ENCODE measurements at regions not wholly inside any gene's neighbourhood (a gene's known extent, or its start where the extent isn't known, plus 50 kb on each side); places are given as distances from the start of the nearest gene placed in this dataset.

DNA sequence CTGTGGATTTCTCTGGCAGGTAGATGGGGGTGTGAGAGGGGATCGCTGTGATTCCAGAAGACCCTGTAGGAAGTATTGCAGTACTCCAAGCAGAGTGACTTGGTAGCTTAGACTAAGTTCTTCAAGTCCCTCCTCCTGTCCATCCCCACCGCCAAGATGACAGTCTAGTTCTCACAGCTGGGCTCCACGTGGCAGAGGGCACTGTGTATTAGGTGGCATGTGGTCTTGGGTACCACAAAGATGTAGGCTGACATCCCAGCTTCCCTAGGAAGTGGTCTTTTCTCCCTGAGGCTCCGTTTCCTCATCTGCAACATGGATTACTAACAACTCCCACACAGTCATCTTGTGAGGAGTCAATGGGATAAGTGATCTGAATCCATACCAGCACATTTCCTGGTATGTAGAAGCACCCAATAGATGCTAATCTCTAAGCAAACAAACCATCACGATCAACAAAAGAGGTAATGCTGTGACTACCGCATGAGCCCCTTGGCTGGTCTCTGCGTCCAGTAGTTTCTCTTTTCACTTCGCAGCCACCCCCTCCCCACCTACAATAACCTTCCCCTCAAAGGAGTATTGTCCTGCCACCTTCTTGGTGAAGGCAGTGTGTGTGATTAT lies 349.1 kb upstream of the EEF2KMT start:
- no peak for DNase-seq

DNA sequence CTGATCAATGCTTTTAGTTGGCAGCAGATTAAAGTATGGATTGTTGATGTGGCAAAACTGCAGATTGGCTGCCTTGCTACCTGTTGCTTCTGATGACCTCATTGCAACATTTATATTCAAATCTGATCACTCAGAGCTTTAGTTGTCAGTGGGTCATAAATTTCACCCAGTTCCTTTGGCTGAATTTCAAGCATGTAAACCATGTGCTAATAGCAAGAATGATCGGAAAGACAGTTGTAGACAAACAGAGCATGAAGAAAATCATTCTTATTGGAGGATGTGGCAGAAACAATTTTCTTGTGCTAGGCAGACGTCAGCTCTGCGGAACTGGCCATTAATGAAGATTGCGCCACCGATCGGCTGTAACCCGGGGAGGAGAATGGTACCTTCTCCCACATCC lies 346.6 kb upstream of the EEF2KMT start:
- no peak for DNase-seq

DNA sequence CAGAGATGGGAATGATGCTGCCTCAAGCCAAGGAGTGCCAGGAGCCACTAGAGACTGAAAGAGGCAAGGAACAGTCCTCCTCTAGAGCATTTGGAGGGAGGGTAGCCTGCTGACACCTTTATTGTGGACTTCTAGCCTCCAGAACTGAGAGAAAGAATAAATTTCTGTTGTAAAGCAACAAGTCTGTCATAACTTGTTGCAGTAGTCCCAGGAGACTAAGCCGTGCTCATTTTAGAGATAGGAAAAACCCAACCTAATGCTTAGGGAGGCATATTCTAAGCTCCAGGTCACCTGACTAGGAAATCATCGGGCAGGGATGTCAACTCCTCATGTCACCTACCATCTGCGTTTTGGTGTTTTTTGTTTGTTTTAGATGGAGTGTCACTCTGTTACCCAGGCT lies 345.4 kb upstream of the EEF2KMT start:
- DNase-seq: no peak

DNA sequence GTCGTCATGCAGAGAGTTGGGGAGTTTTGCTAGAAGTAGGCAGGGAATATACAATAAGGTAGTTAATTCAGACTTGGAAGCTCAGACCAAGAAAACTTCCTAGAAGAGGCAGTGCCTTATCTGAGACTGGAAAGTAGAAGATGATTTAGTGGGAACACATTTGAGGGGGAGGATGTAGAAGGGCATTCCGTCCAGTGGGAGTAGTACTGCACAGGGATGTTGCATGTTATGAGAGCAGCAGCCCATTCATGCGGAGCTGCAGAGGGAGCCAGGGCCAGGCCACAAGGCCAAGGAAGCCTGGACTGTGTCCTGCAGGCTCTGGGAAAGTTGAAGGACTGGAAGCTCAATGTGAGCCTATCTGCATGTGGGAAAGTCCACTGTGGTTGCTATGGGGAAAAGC lies 344.5 kb upstream of the EEF2KMT start:
- no peak for DNase-seq

DNA sequence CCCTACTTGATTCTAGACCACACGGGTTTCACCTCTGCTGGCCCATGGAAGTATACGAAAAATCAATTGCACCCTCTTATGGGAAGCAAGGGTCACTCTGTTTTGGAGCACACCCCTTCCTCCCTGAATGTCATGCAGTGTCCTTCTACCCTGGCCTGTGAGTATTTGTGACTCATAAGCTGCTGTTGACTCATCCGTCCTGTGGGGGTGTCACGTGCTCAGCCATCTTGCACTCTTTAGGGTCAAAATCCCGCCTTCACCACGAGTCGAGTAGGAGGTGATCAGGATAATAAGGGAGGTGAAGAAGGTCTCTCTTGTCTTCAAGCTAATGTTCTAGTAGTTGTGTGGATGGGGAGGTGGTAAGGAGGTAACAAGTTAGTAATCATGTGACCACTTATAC lies 341.0 kb upstream of the EEF2KMT start:
- no peak for DNase-seq

DNA sequence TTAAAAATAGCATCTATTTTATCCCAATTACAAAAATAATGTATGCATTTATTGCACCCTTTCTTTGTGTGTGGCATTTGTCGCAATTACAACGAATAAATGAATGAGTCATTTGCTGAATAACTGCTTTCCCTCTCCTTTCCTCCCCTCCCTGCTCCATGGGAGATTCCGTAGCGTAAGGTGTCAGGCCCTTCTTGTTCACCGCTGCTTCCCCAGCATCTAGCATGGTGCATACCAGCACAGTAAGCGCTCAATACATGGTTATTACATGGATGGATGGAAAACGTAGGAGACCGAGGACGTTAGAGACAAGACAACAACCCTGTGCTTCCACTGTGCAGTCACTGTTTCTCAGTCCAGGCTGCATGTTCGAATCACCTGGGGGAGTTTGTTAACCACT lies 336.0 kb upstream of the EEF2KMT start:
- no peak for DNase-seq

DNA sequence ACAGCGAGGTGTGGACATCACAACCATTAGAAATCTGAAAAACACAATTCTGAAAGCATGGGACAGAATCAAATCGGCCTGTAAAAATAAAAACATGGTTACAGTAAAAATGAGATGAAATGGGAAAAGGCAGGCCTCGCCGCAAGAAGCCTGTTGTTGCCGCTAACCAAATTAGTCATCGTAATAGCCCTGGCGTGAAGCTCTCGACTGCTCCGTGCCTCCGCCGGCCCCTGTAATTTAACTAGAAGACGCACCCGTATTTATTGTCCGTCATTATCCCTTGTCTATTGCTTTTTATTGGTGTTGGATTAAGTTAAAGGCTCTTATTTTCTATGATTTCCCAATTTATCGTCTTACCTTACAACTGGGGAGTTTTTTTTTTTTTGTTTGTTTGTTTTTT lies 334.6 kb upstream of the EEF2KMT start:
- DNase-seq: no peak

DNA sequence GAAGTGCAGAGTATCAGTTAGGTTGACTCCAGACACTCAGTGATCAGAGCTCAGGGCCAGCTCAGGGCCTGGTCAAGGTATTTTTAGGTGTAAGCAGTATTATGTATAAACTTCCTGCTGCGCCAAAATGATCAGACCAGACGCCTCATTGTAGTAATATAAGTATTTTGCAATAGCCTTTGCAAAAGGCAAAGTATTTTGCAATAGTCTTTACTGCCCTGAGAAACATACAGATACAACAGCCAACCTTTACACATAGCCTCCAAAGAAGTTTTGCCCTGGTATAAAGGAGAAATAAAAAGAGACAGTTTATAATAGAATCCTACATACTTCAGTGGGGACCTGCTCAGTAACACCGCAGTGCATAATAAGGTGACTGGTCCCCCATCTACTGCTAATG lies 333.0 kb upstream of the EEF2KMT start:
- no peak for DNase-seq

DNA sequence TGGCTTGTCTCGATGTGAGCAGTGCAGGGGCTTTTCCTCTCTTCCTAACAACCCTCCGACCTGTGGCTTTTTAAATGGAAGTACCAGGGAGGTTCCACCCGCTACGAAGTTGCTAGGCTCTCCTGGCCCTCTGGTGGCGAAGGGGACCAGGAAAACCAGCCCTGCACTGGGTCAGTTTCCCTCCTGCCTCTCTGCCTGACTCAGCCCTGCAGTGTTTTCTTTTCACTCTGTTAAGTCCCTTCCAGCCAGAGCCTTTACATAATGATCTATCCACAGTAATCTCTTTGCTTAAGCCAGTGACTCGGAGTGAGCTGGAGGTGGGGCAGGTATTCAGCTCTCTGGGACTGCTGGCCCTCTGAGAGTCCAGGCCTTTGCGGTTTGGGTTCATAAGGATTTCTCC lies 331.3 kb upstream of the EEF2KMT start:
- no peak for DNase-seq

DNA sequence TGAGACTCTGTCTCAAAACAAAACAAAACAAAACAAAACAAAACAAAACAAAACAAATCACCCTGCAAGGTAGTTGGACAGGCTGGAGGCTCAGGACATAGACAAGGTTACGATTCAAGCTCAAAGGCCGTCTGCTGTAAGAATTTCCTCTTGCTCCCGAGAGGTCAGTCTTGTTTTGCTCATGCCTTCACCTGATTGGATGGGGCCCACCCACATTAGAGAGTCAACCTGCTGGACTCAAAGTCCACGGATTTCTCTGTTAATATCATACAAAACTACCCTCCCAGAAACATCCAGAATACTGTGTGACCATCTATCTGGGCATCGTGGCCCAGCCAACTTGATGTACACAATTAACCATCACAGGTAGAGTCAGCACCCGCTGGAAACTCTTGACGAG lies 330.0 kb upstream of the EEF2KMT start:
- DNase-seq: no peak

DNA sequence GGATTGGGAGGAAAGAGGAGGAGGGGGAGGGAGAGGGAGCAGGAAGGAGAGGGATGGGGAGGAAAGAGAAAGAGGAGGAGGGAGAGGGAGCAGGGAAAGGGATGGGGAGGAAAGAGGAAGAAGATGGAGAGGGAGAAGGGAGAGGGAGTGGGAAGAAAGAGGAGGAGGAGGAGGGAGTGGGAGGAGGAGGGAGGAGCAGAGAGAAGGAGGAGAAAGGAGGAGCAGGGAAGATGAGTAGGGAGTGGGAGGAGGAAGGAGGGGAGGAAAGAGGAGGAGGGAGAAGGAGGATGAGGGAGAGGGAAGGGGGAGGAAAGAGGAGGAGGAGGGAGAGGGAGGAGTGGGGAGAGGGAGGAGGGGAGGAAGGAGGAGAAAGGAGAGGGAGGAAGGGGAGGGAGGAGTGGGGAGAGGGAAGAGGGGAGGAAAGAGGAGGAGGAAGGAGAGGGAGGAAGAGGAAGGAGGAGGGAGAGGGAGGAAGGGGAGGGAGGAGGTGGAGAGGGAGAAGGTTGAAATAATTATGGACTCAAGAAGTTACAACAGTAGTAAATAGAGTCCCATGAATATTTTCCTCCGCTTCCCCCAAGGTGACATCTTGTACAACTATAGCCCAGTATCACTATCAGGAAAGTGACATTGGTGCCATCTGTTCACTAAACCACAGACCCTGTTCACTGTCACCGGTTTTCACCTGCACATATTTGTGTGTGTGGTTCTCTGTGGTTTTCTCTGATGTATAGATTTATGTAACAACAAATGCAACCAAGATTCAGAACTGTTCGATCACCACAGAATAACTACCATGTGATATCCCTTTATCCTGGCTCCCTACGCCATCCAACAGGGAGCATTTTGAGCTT lies 325.3 kb upstream of the EEF2KMT start:
- no peak for DNase-seq

DNA sequence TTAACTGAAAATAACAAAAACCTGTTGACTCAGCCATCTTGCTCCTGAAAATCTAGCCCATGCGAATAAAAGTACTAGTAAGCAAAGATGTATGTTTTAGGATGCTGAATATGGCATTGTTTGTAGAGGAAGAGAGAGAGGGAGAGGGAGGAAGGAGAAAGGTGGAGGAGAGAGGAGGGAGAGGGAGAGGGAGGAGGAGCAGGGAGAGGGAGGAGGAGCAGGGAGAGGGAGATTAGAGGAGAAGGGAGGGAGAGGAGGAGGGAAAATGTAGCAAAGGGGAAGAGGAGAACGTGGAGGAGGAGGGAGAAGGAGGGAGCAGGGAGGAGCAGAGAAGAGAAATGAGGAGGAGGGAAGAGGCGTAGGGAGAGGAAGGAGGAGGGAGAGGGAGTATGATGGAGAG lies 324.5 kb upstream of the EEF2KMT start:
- DNase-seq: no peak

DNA sequence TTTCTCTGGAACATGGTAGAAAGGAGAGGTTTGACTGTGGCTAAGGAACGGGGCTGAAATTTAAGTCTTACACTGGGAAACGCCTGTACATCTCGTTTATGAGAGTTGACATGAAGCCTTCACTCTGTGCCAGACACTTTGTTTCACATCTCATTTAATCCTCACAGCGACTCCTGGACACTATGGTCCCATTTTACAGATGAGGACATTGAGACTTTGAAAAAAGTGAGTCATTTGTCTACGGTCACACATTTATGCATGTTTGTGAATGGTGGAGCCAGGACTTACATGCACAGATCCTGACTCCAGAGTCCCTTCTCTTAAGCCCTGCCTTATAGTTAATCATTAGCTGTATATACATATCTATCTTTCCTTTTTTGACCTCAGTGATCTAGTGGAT lies 318.4 kb upstream of the EEF2KMT start:
- no peak for DNase-seq

DNA sequence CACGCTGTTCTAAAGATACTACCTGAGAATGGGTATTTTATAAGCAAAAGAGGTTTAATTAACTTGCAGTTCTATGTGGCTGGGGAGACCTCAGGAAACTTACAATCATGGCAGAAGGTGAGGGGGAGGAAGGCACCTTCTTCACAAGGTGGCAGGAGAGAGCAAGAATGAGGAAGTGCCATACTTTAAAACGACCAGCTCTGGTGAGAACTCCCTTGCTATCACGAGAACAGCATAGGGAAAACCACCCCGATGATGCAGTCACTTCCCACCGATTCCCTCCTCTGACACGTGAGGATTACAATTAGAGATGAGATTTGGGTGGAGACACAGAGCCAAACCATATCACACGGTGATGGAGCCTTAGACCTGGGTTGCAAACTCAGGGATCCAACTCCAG lies 317.5 kb upstream of the EEF2KMT start:
- no peak for DNase-seq

DNA sequence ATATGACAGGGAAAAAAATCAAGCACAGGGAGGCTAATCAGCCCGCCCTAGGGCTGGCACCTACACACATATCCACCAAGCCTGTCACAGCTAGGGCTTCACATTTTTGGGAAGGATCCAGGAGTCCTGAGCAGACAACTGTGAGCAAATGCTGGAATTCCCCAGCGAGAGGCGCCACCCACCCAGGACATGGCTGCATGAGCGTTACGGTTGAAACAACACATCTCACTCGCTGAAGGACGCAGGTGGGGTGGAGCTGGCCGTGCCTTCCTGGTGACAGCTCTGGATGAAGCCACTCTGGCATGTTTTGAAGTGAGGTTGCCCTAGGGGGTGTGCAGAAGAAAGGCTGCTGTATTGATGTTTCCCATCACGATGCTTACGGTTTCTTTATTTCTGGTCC lies 315.1 kb upstream of the EEF2KMT start:
- no peak for DNase-seq

DNA sequence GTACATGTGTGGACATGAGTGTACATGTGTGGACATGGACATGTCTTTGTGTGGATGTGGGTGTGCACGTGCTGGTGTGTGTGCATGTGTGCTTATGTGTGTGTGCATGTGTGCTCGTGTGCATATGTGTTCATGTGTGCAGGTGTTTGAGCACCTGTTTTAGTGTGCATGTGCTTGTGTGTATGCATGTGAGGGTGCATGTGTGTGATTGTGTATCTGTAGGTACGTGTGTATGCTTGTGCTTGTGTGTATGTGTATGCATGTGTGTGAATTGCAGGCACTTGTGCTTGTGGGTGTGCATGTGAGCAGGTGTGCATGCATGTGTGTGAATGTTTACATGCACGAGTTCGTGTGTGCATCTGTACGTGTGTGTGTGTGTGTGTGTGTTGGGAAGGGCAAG lies 300.6 kb upstream of the EEF2KMT start:
- no peak for DNase-seq

DNA sequence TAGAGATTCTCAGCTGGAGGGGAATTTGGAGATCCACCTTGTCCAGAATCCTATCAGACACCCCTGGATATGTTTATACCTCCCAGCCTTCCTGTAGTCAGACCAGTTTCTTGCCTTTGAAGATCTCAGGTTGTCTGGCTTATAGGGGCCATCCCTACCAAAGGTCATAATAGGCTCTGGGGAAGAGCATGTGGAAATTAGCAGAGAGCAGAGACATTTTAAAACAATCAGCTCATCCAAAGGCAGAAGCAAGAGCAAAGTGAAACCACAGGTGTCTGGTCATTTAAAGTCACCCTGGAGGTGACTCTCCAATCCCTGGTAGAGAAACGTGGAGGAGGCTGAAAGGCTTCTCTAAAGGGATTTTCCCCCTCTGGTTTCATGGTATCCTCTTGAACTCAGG lies 299.3 kb upstream of the EEF2KMT start:
- no peak for DNase-seq

DNA sequence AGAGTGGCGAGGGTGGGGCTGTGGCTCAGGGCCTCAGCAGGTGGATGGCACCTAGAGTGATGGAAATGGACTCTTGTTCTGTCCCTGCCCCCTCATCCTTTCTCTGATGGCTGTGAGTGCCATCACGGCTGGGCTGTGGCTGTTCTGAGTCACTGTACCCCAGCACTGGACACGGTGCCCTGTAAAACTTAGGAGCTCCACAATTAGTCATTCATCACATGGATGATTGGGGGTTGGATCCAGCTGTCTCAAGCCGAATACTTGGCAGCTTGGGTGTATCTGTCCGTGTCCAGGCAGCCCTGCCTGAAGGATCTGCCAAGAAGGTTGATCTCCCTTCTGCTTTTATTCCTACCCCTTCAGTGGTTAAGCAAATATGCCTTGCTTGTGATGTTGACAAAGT lies 295.5 kb upstream of the EEF2KMT start:
- no peak for DNase-seq

DNA sequence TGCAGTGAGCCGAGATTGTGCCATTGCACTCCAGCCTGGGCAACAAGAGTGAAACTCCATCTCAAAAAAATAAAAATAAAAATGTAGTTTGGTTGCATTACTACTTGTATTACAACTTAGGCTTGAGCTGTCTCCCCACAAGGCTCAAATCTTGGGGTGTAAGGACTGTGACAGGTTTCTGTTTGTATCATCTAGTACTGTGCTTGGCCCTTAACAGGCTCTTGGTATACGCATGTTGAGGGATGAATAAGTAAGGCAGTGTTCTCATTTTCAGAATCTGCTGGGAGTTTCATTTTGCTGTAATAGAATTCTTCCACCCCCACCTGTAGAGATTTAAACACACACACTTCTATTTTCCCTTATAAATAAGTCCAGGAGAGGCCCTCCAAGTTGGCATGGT lies 289.4 kb upstream of the EEF2KMT start:
- DNase-seq: no peak

DNA sequence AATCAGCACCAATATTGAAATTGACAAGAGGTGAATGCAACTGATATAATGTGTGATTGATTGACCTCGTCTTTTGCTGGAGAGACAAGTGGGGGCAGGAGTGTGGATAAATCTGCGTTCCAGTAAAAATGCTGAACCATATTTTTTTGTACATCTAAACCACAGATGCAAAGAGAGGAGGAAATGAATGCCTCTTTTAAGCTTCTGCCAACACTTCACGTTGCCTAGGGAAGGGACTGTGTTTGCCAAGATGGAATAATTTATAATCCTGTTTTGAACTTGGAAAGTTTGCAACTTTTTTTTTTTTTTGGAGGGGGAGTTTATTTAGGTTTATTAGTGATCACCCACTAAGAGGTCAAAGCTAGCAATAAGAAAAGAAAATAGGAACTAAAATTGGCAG lies 288.2 kb upstream of the EEF2KMT start:
- DNase-seq: no peak

DNA sequence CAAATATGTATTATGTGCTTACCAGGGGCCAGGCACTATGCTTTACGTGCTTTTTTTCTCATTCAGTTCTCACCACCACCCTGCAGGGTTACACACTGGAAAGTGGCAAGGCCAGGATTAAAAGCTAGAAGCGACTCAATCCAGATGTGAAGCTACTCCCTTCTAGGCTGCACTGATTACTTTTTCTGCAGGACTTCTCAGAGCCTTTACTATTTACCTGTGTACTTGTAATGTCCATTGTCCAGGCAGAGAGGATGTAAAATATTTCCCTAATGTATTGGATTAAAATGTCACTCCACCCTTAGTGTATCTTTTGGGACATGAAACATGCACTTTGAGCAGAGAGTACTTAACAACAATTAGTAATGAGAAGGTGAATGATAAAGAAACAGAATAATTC lies 287.5 kb upstream of the EEF2KMT start:
- no peak for DNase-seq

DNA sequence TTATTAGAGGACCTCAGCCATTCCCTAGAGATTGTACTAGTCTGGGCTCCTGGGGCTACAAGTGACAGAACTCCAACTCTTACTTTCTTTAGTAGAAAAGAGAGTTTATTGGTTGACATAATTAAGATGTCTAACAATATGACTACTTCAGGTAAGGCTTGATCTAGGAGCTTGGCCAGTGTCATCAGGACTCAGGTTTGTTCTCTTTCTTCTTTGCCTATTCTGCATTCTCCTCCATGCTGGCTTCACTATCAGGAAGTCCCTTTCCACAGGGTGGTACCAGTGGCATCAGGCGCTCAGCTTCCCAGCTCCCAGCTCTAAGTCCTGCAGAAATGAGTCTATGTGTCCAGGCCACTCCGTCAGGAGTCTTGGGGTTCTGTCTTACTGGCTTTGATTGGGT lies 286.1 kb upstream of the EEF2KMT start:
- no peak for DNase-seq

DNA sequence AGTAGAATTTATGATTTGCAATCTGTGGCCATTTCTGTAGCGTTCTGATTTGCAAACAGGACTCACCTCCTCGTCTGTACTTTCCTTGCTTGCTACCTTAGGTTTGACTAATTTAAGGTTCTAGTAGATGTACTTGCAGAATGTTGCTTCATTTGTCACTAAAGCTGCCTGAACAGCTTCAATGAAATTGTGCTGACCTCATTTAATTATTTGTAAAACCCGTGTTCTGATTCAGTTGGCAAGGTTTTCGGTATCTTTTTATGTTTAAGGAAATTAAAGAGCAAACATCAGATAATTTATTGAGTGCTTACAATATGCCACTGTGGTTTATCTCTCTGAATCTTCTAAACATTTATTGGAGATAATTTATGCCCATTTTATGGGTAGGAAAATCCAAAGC lies 284.9 kb upstream of the EEF2KMT start:
- DNase-seq: no peak

DNA sequence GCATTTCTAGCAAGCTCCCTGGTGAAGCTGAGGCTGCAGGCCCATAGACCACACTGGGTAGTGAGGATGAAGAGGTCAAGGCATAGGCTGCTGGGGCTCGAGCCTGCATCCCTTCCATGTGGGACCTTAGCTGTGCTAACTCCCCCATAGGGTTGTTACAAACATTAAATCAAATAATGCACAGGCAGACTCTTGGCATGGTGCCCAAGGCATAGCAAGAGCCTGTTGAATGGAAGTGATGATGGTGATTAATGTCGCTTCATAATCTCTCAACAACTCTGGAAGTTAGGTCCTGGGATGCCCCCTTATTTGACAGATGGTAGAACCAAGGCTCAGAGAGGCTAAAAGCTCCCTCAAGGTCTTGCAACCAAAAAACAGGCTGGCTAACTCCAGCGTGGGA lies 283.9 kb upstream of the EEF2KMT start:
- no peak for DNase-seq

DNA sequence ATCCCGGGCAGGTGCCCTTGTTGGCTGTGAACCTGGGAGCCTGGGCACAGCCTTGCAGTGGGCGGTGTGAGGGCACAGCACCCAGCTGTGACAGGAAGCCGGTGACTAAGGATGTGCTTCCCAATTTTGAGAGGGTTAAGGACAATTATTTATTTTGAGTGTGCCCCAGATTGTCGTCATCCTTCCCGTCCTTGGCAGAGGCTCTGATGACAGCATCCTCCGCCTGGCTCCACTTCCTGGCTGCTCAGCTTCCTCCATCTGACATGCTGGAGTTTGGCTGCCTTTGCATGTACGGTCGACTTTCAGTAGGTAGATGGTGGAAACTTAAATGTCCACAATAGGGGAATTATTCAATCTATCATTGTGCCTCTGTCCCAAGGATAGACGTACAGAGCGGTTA lies 282.4 kb upstream of the EEF2KMT start:
- DNase-seq: no peak

All from bone marrow (tissue), 2 donors.